AG09319 (cell line): ENCODE measurements at regions not wholly inside any gene's neighbourhood (a gene's known extent, or its start where the extent isn't known, plus 50 kb on each side); places are given as distances from the start of the nearest gene placed in this dataset.

ENCODE experiments used
- DNase-seq: peaks from one replicate; pipeline ENCODE4 v3.0.0-alpha.2; 2010; ENCODE audit warnings: low read depth; ENCODE audit errors: extremely low read depth
- CTCF ChIP-seq: IDR thresholded peaks from 2 replicates; pipeline ENCODE4 v1.5.1; 2011; ENCODE audit warnings: low read depth, mild to moderate bottlenecking, inconsistent platforms, low read length, moderate library complexity

- no peak for TF ChIP-seq CTCF
- no peak for DNase-seq
Measured at GRCh38 chr1:239268941-239269340, 117.4 kb upstream of the CHRM3 start.

- TF ChIP-seq CTCF, result no peak
- DNase-seq, result no peak
Measured at GRCh38 chr1:239268007-239268406, 118.4 kb upstream of the CHRM3 start.

- TF ChIP-seq CTCF, result no peak
Measured at GRCh38 chr1:239263801-239264200, 122.6 kb upstream of the CHRM3 start.

GRCh38 chr1:239262538-239262937 lies 123.8 kb upstream of the CHRM3 start:
- TF ChIP-seq CTCF, result no peak
- no peak for DNase-seq

More at GRCh38 chr1:239263801-239264200, 122.6 kb upstream of the CHRM3 start:
- no peak for DNase-seq

- DNase-seq, result no peak
- no peak for TF ChIP-seq CTCF
Measured at GRCh38 chr1:239261521-239261920, 124.8 kb upstream of the CHRM3 start.

- no peak for TF ChIP-seq CTCF
- DNase-seq, result no peak
Measured at GRCh38 chr1:239260842-239261241, 125.5 kb upstream of the CHRM3 start.

GRCh38 chr1:239255628-239256160 lies 130.7 kb upstream of the CHRM3 start:
- no peak for TF ChIP-seq CTCF

More at GRCh38 chr1:239255628-239256160, 130.7 kb upstream of the CHRM3 start:
- no peak for DNase-seq
